Hepatocyte (in vitro differentiated cells): ENCODE measurements at regions not wholly inside any gene's neighbourhood (a gene's known extent, or its start where the extent isn't known, plus 50 kb on each side); places are given as distances from the start of the nearest gene placed in this dataset.

Experiments
- DNase-seq: peaks from one replicate; pipeline ENCODE4 v3.0.0-alpha.2; 2016; ENCODE audit warnings: low spot score
- H2AFZ ChIP-seq: fragments of 200-600 bp; sonication (generic); 2 replicates; pipeline ENCODE4 v1.6.0; 2016; ENCODE audit warnings: antibody characterized with exemption, mild to moderate bottlenecking
- H3K27ac ChIP-seq: fragments of 200-600 bp; sonication (generic); 2 replicates; pipeline ENCODE4 v1.5.1; 2016; ENCODE audit warnings: mild to moderate bottlenecking
- H3K27me3 ChIP-seq: fragments of 200-600 bp; sonication (generic); 2 replicates; pipeline ENCODE4 v1.6.1; 2016
- H3K36me3 ChIP-seq: fragments of 200-600 bp; sonication (generic); replicated peaks from 2 replicates; pipeline ENCODE4 v1.5.1; 2016; ENCODE audit warnings: low read depth; ENCODE audit not compliant: insufficient read depth
- H3K4me1 ChIP-seq: fragments of 200-600 bp; sonication (generic); 2 replicates; pipeline ENCODE4 v1.5.1; 2016; ENCODE audit warnings: mild to moderate bottlenecking, moderate library complexity; ENCODE audit not compliant: insufficient read depth
- H3K4me2 ChIP-seq: fragments of 200-600 bp; sonication (generic); 2 replicates; pipeline ENCODE4 v1.6.0; 2016
- H3K4me3 ChIP-seq: fragments of 200-600 bp; sonication (generic); 2 replicates; pipeline ENCODE4 v1.5.1; 2016; ENCODE audit warnings: mild to moderate bottlenecking
- H3K79me2 ChIP-seq: fragments of 200-600 bp; sonication (generic); 2 replicates; pipeline ENCODE4 v1.6.0; 2017; ENCODE audit warnings: mild to moderate bottlenecking
- H3K9me2 ChIP-seq: fragments of 200-600 bp; sonication (generic); replicated peaks from 2 replicates; pipeline ENCODE4 v1.6.0; 2017; ENCODE audit warnings: mild to moderate bottlenecking; ENCODE audit not compliant: insufficient read depth
- H3K9me3 ChIP-seq: fragments of 200-600 bp; sonication (generic); 2 replicates; pipeline ENCODE4 v1.5.1; 2016; ENCODE audit warnings: low read depth, mild to moderate bottlenecking
- H4K20me1 ChIP-seq: fragments of 200-600 bp; sonication (generic); 2 replicates; pipeline ENCODE4 v1.6.0; 2016; ENCODE audit warnings: mild to moderate bottlenecking; ENCODE audit not compliant: insufficient read depth, poor library complexity, severe bottlenecking
- EZH2 ChIP-seq: fragments of 200-600 bp; sonication (generic); IDR thresholded peaks from 2 replicates; pipeline ENCODE4 v1.6.1; 2016; ENCODE audit warnings: antibody characterized with exemption, mild to moderate bottlenecking, borderline replicate concordance
- EZH2phosphoT487 ChIP-seq: fragments of 200-600 bp; sonication (generic); IDR thresholded peaks from one replicate; pipeline ENCODE4 v1.6.1; 2018; ENCODE audit warnings: antibody characterized with exemption, mild to moderate bottlenecking, low read depth, moderate library complexity; ENCODE audit not compliant: unreplicated experiment, severe bottlenecking
- WGBS: methylation state at CpG from one replicate; pipeline ENCODE4 v1.1.6; 2016; ENCODE audit warnings: low lambda C conversion rate; ENCODE audit errors: missing lambda C conversion rate; 5-methylcytosine and 5-hydroxymethylcytosine counted together
- TF ChIP-seq, protein P1 (sequence below): fragments of 200-600 bp; sonication (generic); IDR thresholded peaks from 2 replicates; pipeline ENCODE4 v1.5.1; 2016; ENCODE audit warnings: antibody characterized with exemption, mild to moderate bottlenecking; ENCODE audit not compliant: poor library complexity

DNA sequence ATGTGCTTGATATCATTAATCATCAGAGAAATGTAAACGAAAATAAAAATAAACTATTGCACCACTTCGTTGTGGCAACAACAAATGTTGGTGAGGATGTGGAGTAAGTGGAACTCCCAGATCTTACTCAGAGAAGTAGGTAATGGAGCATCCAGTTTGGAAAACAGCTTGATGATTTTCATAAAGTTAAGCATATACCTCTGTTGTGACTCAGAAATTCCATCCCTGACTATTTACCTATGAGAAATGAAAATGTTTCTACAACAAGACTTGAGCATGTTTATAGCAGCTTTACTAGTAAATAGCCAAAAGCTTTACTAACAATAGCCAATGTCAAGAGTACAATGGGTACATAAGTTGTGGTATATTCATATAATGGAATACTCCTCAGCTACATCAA is 214.7 kb upstream of the NMUR2 start:
- Histone ChIP-seq H3K9me2 (no peaks in the 10 kb centered on the region), H3K9me3 (no peaks in the 10 kb centered on the region), H3K27me3 (no peaks in the 10 kb centered on the region), H3K4me3 (no peak overlapping the region), H3K4me1 (no peaks in the 10 kb centered on the region), H2AFZ (no peak overlapping the region), H3K36me3 (no peaks in the 10 kb centered on the region), H4K20me1 (no peaks in the 10 kb centered on the region), H3K4me2 (no peak overlapping the region), H3K27ac (no peak overlapping the region), H3K79me2 (no peaks in the 10 kb centered on the region)
- no peak for DNase-seq
- WGBS, result 69% methylated on average over 2 of the region's 2 CpGs
- TF ChIP-seq EZH2phosphoT487, result no peak
- no peak for TF ChIP-seq EZH2
- TF ChIP-seq, protein P1, sequence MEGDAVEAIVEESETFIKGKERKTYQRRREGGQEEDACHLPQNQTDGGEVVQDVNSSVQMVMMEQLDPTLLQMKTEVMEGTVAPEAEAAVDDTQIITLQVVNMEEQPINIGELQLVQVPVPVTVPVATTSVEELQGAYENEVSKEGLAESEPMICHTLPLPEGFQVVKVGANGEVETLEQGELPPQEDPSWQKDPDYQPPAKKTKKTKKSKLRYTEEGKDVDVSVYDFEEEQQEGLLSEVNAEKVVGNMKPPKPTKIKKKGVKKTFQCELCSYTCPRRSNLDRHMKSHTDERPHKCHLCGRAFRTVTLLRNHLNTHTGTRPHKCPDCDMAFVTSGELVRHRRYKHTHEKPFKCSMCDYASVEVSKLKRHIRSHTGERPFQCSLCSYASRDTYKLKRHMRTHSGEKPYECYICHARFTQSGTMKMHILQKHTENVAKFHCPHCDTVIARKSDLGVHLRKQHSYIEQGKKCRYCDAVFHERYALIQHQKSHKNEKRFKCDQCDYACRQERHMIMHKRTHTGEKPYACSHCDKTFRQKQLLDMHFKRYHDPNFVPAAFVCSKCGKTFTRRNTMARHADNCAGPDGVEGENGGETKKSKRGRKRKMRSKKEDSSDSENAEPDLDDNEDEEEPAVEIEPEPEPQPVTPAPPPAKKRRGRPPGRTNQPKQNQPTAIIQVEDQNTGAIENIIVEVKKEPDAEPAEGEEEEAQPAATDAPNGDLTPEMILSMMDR, result no peak

DNA sequence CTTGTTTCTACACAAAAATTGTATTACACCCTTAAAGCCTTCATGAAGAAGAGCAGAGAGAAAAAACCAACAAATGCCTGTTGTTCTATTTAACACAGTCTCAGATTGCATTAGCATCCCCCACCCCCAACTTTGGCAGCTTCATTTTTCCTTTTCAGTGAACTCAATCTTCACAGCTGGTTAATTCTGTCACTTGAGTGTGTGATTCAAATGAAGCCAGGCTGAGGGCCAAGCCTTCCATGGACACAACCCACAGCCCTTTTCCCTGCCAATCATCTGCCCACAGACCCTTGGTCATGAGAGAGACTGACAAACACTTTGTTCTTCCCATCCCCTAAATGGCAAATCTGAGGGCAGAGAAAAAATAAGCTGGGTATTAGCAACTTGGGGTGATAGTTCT is 217.5 kb upstream of the NMUR2 start:
- Histone ChIP-seq H3K27ac (no peak overlapping the region), H4K20me1 (no peaks in the 10 kb centered on the region), H3K4me2 (no peak overlapping the region), H3K4me3 (no peak overlapping the region), H3K9me2 (no peaks in the 10 kb centered on the region), H3K36me3 (no peaks in the 10 kb centered on the region), H3K4me1 (no peaks in the 10 kb centered on the region), H3K9me3 (no peaks in the 10 kb centered on the region), H3K79me2 (no peaks in the 10 kb centered on the region), H3K27me3 (no peaks in the 10 kb centered on the region), H2AFZ (no peak overlapping the region)
- no peak for DNase-seq
- TF ChIP-seq EZH2 (no peak), EZH2phosphoT487 (no peak)
- TF ChIP-seq, protein P1, result no peak

DNA sequence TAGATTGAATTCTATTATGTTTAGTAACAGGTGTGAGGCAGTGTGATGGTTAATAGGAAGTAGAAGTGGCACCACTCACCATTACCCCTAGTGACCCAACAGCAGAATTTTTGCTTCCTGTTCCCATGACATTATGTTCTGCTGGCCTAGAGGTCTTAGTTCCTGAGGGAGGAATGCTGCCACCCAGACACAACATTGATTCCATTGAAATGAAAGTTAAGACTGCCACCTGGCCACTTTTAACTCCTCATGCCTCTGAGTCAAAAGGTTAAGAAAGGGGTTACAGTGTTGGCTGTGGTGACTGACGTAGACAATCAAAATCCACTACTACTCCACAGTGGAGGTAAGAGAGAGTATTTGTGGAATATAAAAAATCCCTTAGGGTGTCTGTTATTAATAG is 218.9 kb upstream of the NMUR2 start:
- H3K9me3 ChIP-seq, result no peaks in the 10 kb centered on the region
- no peaks in the 10 kb centered on the region for H3K4me1 ChIP-seq
- no peak overlapping the region for H3K4me2 ChIP-seq
- no peak for DNase-seq
- no peak overlapping the region for H3K27ac ChIP-seq
- H2AFZ ChIP-seq, result no peak overlapping the region
- TF ChIP-seq EZH2phosphoT487 (no peak), EZH2 (no peak)
- TF ChIP-seq, protein P1, result no peak
- no peaks in the 10 kb centered on the region for H3K79me2 ChIP-seq
- no peaks in the 10 kb centered on the region for H4K20me1 ChIP-seq
- no peak overlapping the region for H3K4me3 ChIP-seq
- H3K9me2 ChIP-seq, result no peaks in the 10 kb centered on the region
- H3K36me3 ChIP-seq, result no peaks in the 10 kb centered on the region
- WGBS, result 81% methylated on average over 1 of the region's 1 CpG
- no peaks in the 10 kb centered on the region for H3K27me3 ChIP-seq

DNA sequence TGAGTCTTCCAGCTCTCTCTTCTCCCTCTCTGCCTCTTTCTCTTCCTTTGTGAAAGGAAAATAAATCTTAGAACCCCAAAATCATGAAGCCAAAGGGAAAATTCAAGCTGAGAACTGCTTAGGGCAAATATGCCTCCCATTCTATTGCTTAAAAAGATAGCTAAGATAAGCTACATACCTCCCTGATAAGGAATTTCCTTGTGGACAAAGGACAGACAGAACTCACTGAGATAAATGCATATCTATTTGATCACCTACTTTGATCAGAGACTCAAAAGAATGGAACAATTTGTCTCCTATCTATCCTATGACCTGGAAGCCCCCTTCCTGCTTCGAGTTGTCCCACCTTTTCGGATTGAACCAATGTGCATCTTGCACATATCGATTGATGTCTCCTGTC is 220.6 kb upstream of the NMUR2 start:
- Histone ChIP-seq H3K36me3 (no peaks in the 10 kb centered on the region), H3K9me3 (no peaks in the 10 kb centered on the region), H3K4me1 (no peaks in the 10 kb centered on the region), H3K27ac (no peak overlapping the region), H2AFZ (no peak overlapping the region), H3K27me3 (no peaks in the 10 kb centered on the region), H3K9me2 (no peaks in the 10 kb centered on the region), H3K4me2 (no peak overlapping the region), H4K20me1 (no peaks in the 10 kb centered on the region), H3K4me3 (no peak overlapping the region), H3K79me2 (no peaks in the 10 kb centered on the region)
- DNase-seq, result no peak
- TF ChIP-seq, protein P1, result no peak
- TF ChIP-seq EZH2phosphoT487 (no peak), EZH2 (no peak)
- WGBS, result 69% methylated on average over 3 of the region's 3 CpGs
